ENCODE measurements at regions not wholly inside any gene's neighbourhood (a gene's known extent, or its start where the extent isn't known, plus 50 kb on each side); places are given as distances from the start of the nearest gene placed in this dataset.

DNA sequence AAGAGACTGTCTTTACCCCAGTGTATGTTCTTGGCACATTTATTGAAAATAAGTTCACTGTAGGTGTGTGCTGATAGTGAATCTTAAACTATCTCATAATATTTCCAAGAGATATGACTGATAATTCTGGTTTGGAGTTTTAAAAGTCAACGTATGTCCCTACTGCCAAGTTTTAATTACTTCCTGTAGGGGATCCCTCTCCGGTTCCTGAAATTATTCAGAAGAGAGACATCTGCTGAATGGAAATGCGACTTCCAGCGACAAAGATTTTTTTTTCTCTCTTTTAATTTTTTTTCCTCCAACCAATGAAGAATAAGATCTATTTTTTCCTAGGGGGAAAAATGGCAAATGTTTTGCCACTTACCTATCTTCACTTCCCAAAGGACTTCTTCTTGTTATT, 498.9 kb upstream of the TGFBR2 start:
- H4K20me1 ChIP-seq (ENCODE audit: insufficient read depth, low read length) = no peaks in the 10 kb centered on the region
- H3K27ac ChIP-seq (ENCODE audit: insufficient read depth, low read length) = no peak overlapping the region
- no peak overlapping the region for H2BK5ac ChIP-seq (ENCODE audit: low read depth, low read length, poor library complexity, severe bottlenecking)
- in situ Hi-C loops (cut with MboI; ENCODE audit: low sequenced_read_pairs) = loop anchor here (5.0 kb wide), 1 partner anchor 590 kb away; no protein-coding TSS in a partner anchor
- WGBS, 2 experiments (ENCODE audit: extremely low coverage in 2 of 2, insufficient read length in 1 of 2) = no CpG with 5 or more reads among the region's 4 CpGs
- H3K9me1 ChIP-seq (ENCODE audit: insufficient read depth, low read length) = no peaks in the 10 kb centered on the region
- H3K4me2 ChIP-seq (ENCODE audit: low read depth, low read length) = no peak overlapping the region
- H4K91ac ChIP-seq (ENCODE audit: insufficient read depth, low read depth, low read length) = no peak overlapping the region
- H4K5ac ChIP-seq (ENCODE audit: low read depth, low read length) = no peak overlapping the region
- BruUV-seq (replicated peaks) = no TSS peak
- no peak overlapping the region for H4K8ac ChIP-seq (ENCODE audit: low read depth in 2 of 2, low read length in 2 of 2)
- no peak overlapping the region for H3K9ac ChIP-seq (ENCODE audit: low read depth, low read length)
- no peak overlapping the region for H2AK9ac ChIP-seq (replicated peaks; ENCODE audit: low read depth, low read length, poor library complexity)
- no peak overlapping the region for H3K23ac ChIP-seq (ENCODE audit: low read depth, low read length)
- no peak overlapping the region for H3K18ac ChIP-seq (ENCODE audit: low read depth, low read length)
- ATAC-seq (ENCODE audit: low read depth) (no peak), DNase-seq (no peak)
- intact Hi-C loops (cut with micrococcal nuclease) = no loop called here
- dilution Hi-C loops (cut with HindIII; ENCODE audit: low sequenced_read_pairs, unreplicated experiment) = no loop called here
- no peak overlapping the region for H2BK120ac ChIP-seq (ENCODE audit: low read depth, low read length)
- no peaks in the 10 kb centered on the region for H3K9me3 ChIP-seq (ENCODE audit: control insufficient read depth, insufficient read depth, low read length)
- H3K4me1 ChIP-seq (ENCODE audit: control insufficient read depth, insufficient read depth, low read length) = no peaks in the 10 kb centered on the region
- CTCF ChIA-PET = no interaction called here
- no peaks in the 10 kb centered on the region for H3K36me3 ChIP-seq (ENCODE audit: control insufficient read depth, insufficient read depth, low read length)
- no peak overlapping the region for H2BK15ac ChIP-seq (ENCODE audit: low read depth, low read length)
- H2BK20ac ChIP-seq (ENCODE audit: low read depth, low read length) = no peak overlapping the region
- no peak overlapping the region for H3K4ac ChIP-seq (ENCODE audit: low read depth, low read length)
- no peak overlapping the region for H3K56ac ChIP-seq (ENCODE audit: extremely low read depth, insufficient read depth, low read length)
- TF ChIP-seq FOS (IDR thresholded peaks at IDR 0.05; ENCODE audit: low read depth, low read length) = no peak
- TF ChIP-seq RCOR1 (IDR thresholded peaks at IDR 0.05; ENCODE audit: insufficient replicate concordance, low read length) = no peak
- TF ChIP-seq BHLHE40 (IDR thresholded peaks at IDR 0.05; ENCODE audit: low read depth, low read length) = no peak
- TF ChIP-seq CHD1 (IDR thresholded peaks at IDR 0.05; ENCODE audit: low read depth, low read length) = no peak
- POLR2A ChIA-PET (ENCODE audit: unreplicated experiment) = no interaction called here
- H3K4me3 ChIP-seq (ENCODE audit: insufficient read depth, low read depth, low read length) = no peak overlapping the region
- no peaks in the 10 kb centered on the region for H3K79me1 ChIP-seq (ENCODE audit: low read depth in 1 of 2, low read length in 2 of 2)
- no peak overlapping the region for H3K14ac ChIP-seq (replicated peaks; ENCODE audit: low read depth, low read length)
- H2AK5ac ChIP-seq (ENCODE audit: low read depth, low read length) = no peak overlapping the region
- no peak overlapping the region for H2AFZ ChIP-seq (replicated peaks; ENCODE audit: low read length, poor library complexity)
- no peaks in the 10 kb centered on the region; the same call in none of the 2 replicates for H3K27me3 ChIP-seq (ENCODE audit: control insufficient read depth, insufficient read depth, low read length)

Data from IMR-90 (cell line).